SH-SY5Y (cell line): ENCODE measurements at regions not wholly inside any gene's neighbourhood (a gene's known extent, or its start where the extent isn't known, plus 50 kb on each side); places are given as distances from the start of the nearest gene placed in this dataset.

Source experiments
- GATA2 ChIP-seq: IDR thresholded peaks from 2 replicates; pipeline ENCODE4 v1.6.1; 2011; ENCODE audit warnings: mild to moderate bottlenecking, low read depth, low read length
- GATA3 ChIP-seq: IDR thresholded peaks from 2 replicates; pipeline ENCODE4 v1.6.1; 2011; ENCODE audit warnings: low read depth, mild to moderate bottlenecking, low read length, moderate library complexity

DNA sequence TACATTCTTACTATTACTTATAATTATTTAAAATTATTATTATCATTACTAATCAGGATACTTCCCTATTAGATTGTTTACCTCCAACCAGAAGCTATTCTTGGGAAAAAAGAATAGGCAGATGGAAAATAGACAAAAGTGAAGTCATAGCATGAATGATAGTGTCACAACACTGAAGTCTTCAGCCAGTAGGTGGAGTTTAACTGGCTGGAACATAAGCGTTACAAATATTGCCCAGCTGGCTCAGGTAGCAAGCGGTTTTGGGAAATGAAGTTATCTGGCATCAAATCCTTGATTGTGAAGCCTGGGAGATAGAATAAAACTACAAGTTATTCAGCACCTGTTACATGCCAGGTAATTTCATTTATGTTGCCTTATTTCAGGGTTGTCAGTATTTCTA is 762.9 kb downstream of the C12orf50 start:
- no peak for TF ChIP-seq GATA2
- no peak for TF ChIP-seq GATA3
